ENCODE measurements at regions not wholly inside any gene's neighbourhood (a gene's known extent, or its start where the extent isn't known, plus 50 kb on each side); places are given as distances from the start of the nearest gene placed in this dataset.

GRCh38 chr1:213425376-213426030 is 374.5 kb downstream of the RPS6KC1 start:
- TF ChIP-seq SUZ12 (IDR thresholded peaks at IDR 0.05; ENCODE audit: extremely low read depth, insufficient read depth, insufficient read length) (no peak), ZNF274 (IDR thresholded peaks at IDR 0.05; ENCODE audit: low read depth, low read length) (no peak), YY1 (IDR thresholded peaks at IDR 0.05; ENCODE audit: insufficient read depth, insufficient read length) (no peak)
- H3K9me3 ChIP-seq (ENCODE audit: insufficient read depth, low read length), result 0 out of 2 replicates have a peak, but pooled peaks cover 4% of the 10 kb centered on the region
- no peaks in the 10 kb centered on the region for H3K4me1 ChIP-seq (ENCODE audit: insufficient read depth, insufficient read length)
- no peak overlapping the region for H3K9ac ChIP-seq (ENCODE audit: insufficient read length, low read depth)
- no peaks in the 10 kb centered on the region for H3K27me3 ChIP-seq (ENCODE audit: insufficient read depth, insufficient read length)
- DNase-seq (ENCODE audit: low read depth, low spot score), result no peak
- no peaks in the 10 kb centered on the region for H3K36me3 ChIP-seq (ENCODE audit: insufficient read depth, insufficient read length, low read length)
- H3K4me3 ChIP-seq (ENCODE audit: insufficient read length, low read depth), result no peak overlapping the region

DNA sequence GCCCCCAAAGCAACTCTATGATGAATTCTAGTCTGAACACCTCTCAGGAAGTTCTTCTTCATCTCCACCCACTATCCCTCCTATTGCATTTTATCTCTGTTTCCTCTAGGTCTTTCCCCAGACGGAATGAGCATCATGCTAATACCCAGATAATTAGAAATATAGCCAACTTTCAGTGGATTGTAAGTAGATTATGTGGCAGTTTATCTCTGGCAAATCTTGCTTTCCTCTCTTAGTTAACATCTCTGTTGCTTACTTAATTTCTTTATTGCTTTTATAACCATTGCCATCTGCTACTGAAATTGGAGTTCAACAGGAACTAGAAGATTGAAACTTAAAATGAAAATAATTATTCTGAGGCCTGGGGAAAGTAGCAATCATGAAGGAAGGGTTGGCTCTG is 378.6 kb downstream of the RPS6KC1 start:
- DNase-seq (ENCODE audit: low read depth, low spot score), result no peak
- no peak overlapping the region for H3K4me3 ChIP-seq (ENCODE audit: insufficient read length, low read depth)
- no peaks in the 10 kb centered on the region for H3K36me3 ChIP-seq (ENCODE audit: insufficient read depth, insufficient read length, low read length)
- H3K4me1 ChIP-seq (ENCODE audit: insufficient read depth, insufficient read length), result no peaks in the 10 kb centered on the region
- TF ChIP-seq YY1 (IDR thresholded peaks at IDR 0.05; ENCODE audit: insufficient read depth, insufficient read length), result no peak
- TF ChIP-seq SUZ12 (IDR thresholded peaks at IDR 0.05; ENCODE audit: extremely low read depth, insufficient read depth, insufficient read length), result no peak
- no peak for TF ChIP-seq ZNF274 (IDR thresholded peaks at IDR 0.05; ENCODE audit: low read depth, low read length)
- no peaks in the 10 kb centered on the region for H3K27me3 ChIP-seq (ENCODE audit: insufficient read depth, insufficient read length)
- no peak overlapping the region for H3K9ac ChIP-seq (ENCODE audit: insufficient read length, low read depth)
- H3K9me3 ChIP-seq (ENCODE audit: insufficient read depth, low read length), result no peaks in the 10 kb centered on the region

DNA sequence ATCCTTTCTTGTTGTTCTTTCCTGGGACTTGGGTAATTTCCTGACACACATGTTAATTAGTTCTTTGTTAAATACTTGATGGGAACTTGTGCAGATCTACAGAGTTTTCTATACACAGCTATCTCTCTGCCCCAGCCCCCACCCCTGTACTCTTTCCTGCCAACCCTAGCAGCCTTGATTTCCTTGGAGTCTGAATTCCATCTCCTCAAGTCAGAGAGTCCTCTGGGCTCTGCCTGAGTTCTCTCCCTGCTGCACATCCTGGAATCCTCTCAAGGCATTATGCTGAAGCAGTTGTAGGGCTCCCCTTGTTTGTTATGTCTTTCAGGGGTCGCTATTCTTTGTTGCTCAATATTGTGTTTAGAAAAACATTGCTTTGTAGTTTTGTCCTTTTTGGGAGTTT is 384.7 kb downstream of the RPS6KC1 start:
- Histone ChIP-seq H3K36me3 (ENCODE audit: insufficient read depth, insufficient read length, low read length) (no peaks in the 10 kb centered on the region), H3K27me3 (ENCODE audit: insufficient read depth, insufficient read length) (no peaks in the 10 kb centered on the region), H3K4me1 (ENCODE audit: insufficient read depth, insufficient read length) (no peaks in the 10 kb centered on the region), H3K9ac (ENCODE audit: insufficient read length, low read depth) (no peak overlapping the region), H3K9me3 (ENCODE audit: insufficient read depth, low read length) (no peaks in the 10 kb centered on the region), H3K4me3 (ENCODE audit: insufficient read length, low read depth) (no peak overlapping the region)
- TF ChIP-seq ZNF274 (IDR thresholded peaks at IDR 0.05; ENCODE audit: low read depth, low read length) (no peak), SUZ12 (IDR thresholded peaks at IDR 0.05; ENCODE audit: extremely low read depth, insufficient read depth, insufficient read length) (no peak), YY1 (IDR thresholded peaks at IDR 0.05; ENCODE audit: insufficient read depth, insufficient read length) (no peak)
- peak; percentile 35 for DNase-seq (ENCODE audit: low read depth, low spot score)

GRCh38 chr1:213438339-213438738 is 387.3 kb downstream of the RPS6KC1 start:
- Histone ChIP-seq H3K9me3 (ENCODE audit: insufficient read depth, low read length) (no peaks in the 10 kb centered on the region), H3K9ac (ENCODE audit: insufficient read length, low read depth) (no peak overlapping the region), H3K4me1 (ENCODE audit: insufficient read depth, insufficient read length) (no peaks in the 10 kb centered on the region), H3K4me3 (ENCODE audit: insufficient read length, low read depth) (no peak overlapping the region), H3K36me3 (ENCODE audit: insufficient read depth, insufficient read length, low read length) (no peaks in the 10 kb centered on the region), H3K27me3 (ENCODE audit: insufficient read depth, insufficient read length) (no peaks in the 10 kb centered on the region)
- no peak for DNase-seq (ENCODE audit: low read depth, low spot score)
- TF ChIP-seq YY1 (IDR thresholded peaks at IDR 0.05; ENCODE audit: insufficient read depth, insufficient read length) (no peak), SUZ12 (IDR thresholded peaks at IDR 0.05; ENCODE audit: extremely low read depth, insufficient read depth, insufficient read length) (no peak), ZNF274 (IDR thresholded peaks at IDR 0.05; ENCODE audit: low read depth, low read length) (no peak)

DNA sequence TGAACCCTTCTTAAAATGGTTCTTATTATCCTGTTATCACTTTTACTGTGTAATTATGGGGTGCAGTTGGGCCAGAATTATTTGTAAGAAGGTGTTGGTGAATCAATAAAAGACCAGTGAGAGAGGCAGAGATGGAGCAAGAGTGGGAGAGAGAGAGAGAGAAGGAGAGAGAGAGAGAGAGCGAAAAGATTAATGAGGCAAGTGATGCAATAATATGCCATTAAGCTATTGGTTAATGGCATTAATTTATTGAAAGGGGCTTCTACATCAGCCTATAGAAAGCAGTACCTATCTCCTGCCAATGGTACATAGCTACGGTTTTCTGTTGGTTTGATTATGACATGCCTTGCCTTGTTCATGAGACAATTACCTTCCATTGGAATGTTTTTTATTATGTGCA is 388.7 kb downstream of the RPS6KC1 start:
- Histone ChIP-seq H3K4me3 (ENCODE audit: insufficient read length, low read depth) (no peak overlapping the region), H3K9ac (ENCODE audit: insufficient read length, low read depth) (no peak overlapping the region), H3K36me3 (ENCODE audit: insufficient read depth, insufficient read length, low read length) (no peaks in the 10 kb centered on the region), H3K9me3 (ENCODE audit: insufficient read depth, low read length) (no peaks in the 10 kb centered on the region), H3K27me3 (ENCODE audit: insufficient read depth, insufficient read length) (no peaks in the 10 kb centered on the region), H3K4me1 (ENCODE audit: insufficient read depth, insufficient read length) (no peaks in the 10 kb centered on the region)
- TF ChIP-seq YY1 (IDR thresholded peaks at IDR 0.05; ENCODE audit: insufficient read depth, insufficient read length) (no peak), ZNF274 (IDR thresholded peaks at IDR 0.05; ENCODE audit: low read depth, low read length) (no peak), SUZ12 (IDR thresholded peaks at IDR 0.05; ENCODE audit: extremely low read depth, insufficient read depth, insufficient read length) (no peak)
- DNase-seq (ENCODE audit: low read depth, low spot score), result no peak

DNA sequence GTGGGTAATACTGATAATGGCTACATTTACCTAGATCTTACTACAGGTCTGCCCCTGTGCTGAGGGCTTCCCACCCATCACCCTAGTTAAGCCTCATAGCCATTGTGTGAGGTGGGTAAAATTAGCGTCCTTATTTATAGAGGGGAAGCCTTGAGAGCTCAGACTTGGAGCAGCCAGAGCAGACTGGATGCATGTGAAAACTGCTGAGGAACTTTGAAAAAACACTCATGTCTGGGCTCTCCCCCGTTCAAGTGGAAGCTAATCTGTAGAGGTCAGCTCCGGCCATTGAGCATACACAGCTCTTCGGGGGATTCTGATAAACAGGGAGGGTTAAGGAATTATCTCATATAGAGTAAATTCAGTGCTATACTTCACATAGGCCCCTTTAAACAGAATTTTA is 389.7 kb downstream of the RPS6KC1 start:
- H3K9me3 ChIP-seq (ENCODE audit: insufficient read depth, low read length), result no peaks in the 10 kb centered on the region
- no peak for TF ChIP-seq YY1 (IDR thresholded peaks at IDR 0.05; ENCODE audit: insufficient read depth, insufficient read length)
- TF ChIP-seq ZNF274 (IDR thresholded peaks at IDR 0.05; ENCODE audit: low read depth, low read length), result no peak
- no peak for TF ChIP-seq SUZ12 (IDR thresholded peaks at IDR 0.05; ENCODE audit: extremely low read depth, insufficient read depth, insufficient read length)
- H3K4me1 ChIP-seq (ENCODE audit: insufficient read depth, insufficient read length), result peaks cover 5% of the 10 kb centered on the region
- H3K9ac ChIP-seq (ENCODE audit: insufficient read length, low read depth), result no peak overlapping the region
- no peaks in the 10 kb centered on the region for H3K27me3 ChIP-seq (ENCODE audit: insufficient read depth, insufficient read length)
- no peak for DNase-seq (ENCODE audit: low read depth, low spot score)
- H3K36me3 ChIP-seq (ENCODE audit: insufficient read depth, insufficient read length, low read length), result no peaks in the 10 kb centered on the region
- H3K4me3 ChIP-seq (ENCODE audit: insufficient read length, low read depth), result no peak overlapping the region

DNA sequence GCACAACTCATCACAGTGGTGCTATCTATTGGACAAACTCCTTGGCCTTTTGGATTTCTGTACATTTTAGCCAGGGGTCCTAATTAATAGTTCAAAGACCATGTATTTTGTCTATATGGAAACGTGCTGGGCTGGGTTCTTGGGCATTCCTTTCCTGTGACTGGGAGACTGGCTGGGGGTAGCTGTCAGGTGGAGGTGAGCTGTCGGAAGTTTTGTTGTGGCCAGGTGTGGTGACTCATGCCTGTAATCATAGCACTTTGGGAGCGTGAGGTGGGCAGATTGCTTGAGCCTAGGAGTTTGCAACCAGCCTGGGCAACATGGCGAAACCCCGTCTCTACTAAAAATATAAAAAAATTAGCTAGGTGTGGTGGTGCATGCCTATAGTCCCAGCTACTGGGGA is 392.4 kb downstream of the RPS6KC1 start:
- Histone ChIP-seq H3K36me3 (ENCODE audit: insufficient read depth, insufficient read length, low read length) (no peaks in the 10 kb centered on the region), H3K9me3 (ENCODE audit: insufficient read depth, low read length) (no peaks in the 10 kb centered on the region), H3K4me1 (ENCODE audit: insufficient read depth, insufficient read length) (peaks cover 7% of the 10 kb centered on the region), H3K9ac (ENCODE audit: insufficient read length, low read depth) (no peak overlapping the region), H3K4me3 (ENCODE audit: insufficient read length, low read depth) (no peak overlapping the region), H3K27me3 (ENCODE audit: insufficient read depth, insufficient read length) (no peaks in the 10 kb centered on the region)
- TF ChIP-seq ZNF274 (IDR thresholded peaks at IDR 0.05; ENCODE audit: low read depth, low read length), result no peak
- no peak for TF ChIP-seq YY1 (IDR thresholded peaks at IDR 0.05; ENCODE audit: insufficient read depth, insufficient read length)
- TF ChIP-seq SUZ12 (IDR thresholded peaks at IDR 0.05; ENCODE audit: extremely low read depth, insufficient read depth, insufficient read length), result no peak
- no peak for DNase-seq (ENCODE audit: low read depth, low spot score)
